ENCODE measurements at regions not wholly inside any gene's neighbourhood (a gene's known extent, or its start where the extent isn't known, plus 50 kb on each side); places are given as distances from the start of the nearest gene placed in this dataset.
"Not testable (repeated sequence)": the region's sequence is repeated elsewhere in the genome, so short reads cannot be mapped to it uniquely, and the experiment has no call there.

GRCh38 chr6:50571230-50571629, 142.1 kb upstream of the TFAP2D start:
- WGBS, 2 experiments: 92 to 100% methylated on average over 1 to 2 of the region's 2 CpGs
- not testable (repeated sequence) for H3K4me1 ChIP-seq (ENCODE audit: control insufficient read depth, insufficient read depth, low read length); H3K4me3 ChIP-seq (ENCODE audit: insufficient read depth, low read depth, low read length); H3K27me3 ChIP-seq (ENCODE audit: control insufficient read depth, insufficient read depth, low read length, poor library complexity, severe bottlenecking); H3K36me3 ChIP-seq (ENCODE audit: control insufficient read depth, insufficient read depth, low read length); H3K27ac ChIP-seq (ENCODE audit: insufficient read depth, low read depth, low read length, poor library complexity, severe bottlenecking); H3K9me3 ChIP-seq (ENCODE audit: control insufficient read depth, low read length)

- Histone ChIP-seq H3K4me1 (ENCODE audit: control insufficient read depth, insufficient read depth, low read length) (no peaks in the 10 kb centered on the region), H3K36me3 (ENCODE audit: control insufficient read depth, insufficient read depth, low read length) (no peaks in the 10 kb centered on the region), H3K4me3 (ENCODE audit: insufficient read depth, low read depth, low read length) (no peak overlapping the region), H3K9me3 (ENCODE audit: control insufficient read depth, low read length) (no peaks in the 10 kb centered on the region), H3K27me3 (ENCODE audit: control insufficient read depth, insufficient read depth, low read length, poor library complexity, severe bottlenecking) (no peaks in the 10 kb centered on the region), H3K27ac (ENCODE audit: insufficient read depth, low read depth, low read length, poor library complexity, severe bottlenecking) (no peak overlapping the region)
- 84 to 88% methylated on average over 13 to 14 of the region's 15 CpGs for WGBS, 2 experiments
Measured at GRCh38 chr6:50585441-50586330, 127.6 kb upstream of the TFAP2D start.

- Histone ChIP-seq H3K36me3 (ENCODE audit: control insufficient read depth, insufficient read depth, low read length) (no peaks in the 10 kb centered on the region), H3K27ac (ENCODE audit: insufficient read depth, low read depth, low read length, poor library complexity, severe bottlenecking) (no peak overlapping the region), H3K4me1 (ENCODE audit: control insufficient read depth, insufficient read depth, low read length) (no peaks in the 10 kb centered on the region), H3K9me3 (ENCODE audit: control insufficient read depth, low read length) (no peaks in the 10 kb centered on the region), H3K4me3 (ENCODE audit: insufficient read depth, low read depth, low read length) (no peak overlapping the region), H3K27me3 (ENCODE audit: control insufficient read depth, insufficient read depth, low read length, poor library complexity, severe bottlenecking) (no peaks in the 10 kb centered on the region)
- WGBS, 2 experiments: 88 to 89% methylated on average over 2 of the region's 2 CpGs
Measured at GRCh38 chr6:50586331-50586675, 127.0 kb upstream of the TFAP2D start.

GRCh38 chr6:50589751-50590470, 123.4 kb upstream of the TFAP2D start:
- Histone ChIP-seq H3K9me3 (ENCODE audit: control insufficient read depth, low read length) (no peaks in the 10 kb centered on the region), H3K4me3 (ENCODE audit: insufficient read depth, low read depth, low read length) (no peak overlapping the region), H3K4me1 (ENCODE audit: control insufficient read depth, insufficient read depth, low read length) (no peaks in the 10 kb centered on the region), H3K36me3 (ENCODE audit: control insufficient read depth, insufficient read depth, low read length) (no peaks in the 10 kb centered on the region), H3K27ac (ENCODE audit: insufficient read depth, low read depth, low read length, poor library complexity, severe bottlenecking) (no peak overlapping the region), H3K27me3 (ENCODE audit: control insufficient read depth, insufficient read depth, low read length, poor library complexity, severe bottlenecking) (no peaks in the 10 kb centered on the region)
- 93 to 94% methylated on average over 3 to 5 of the region's 5 CpGs for WGBS, 2 experiments

GRCh38 chr6:50591135-50591534, 122.2 kb upstream of the TFAP2D start:
- whole genome bisulfite sequencing, 2 experiments: 90 to 91% methylated on average over 4 of the region's 4 CpGs

GRCh38 chr6:50600280-50600679, 113.0 kb upstream of the TFAP2D start:
- Histone ChIP-seq H3K36me3 (ENCODE audit: control insufficient read depth, insufficient read depth, low read length) (no peaks in the 10 kb centered on the region), H3K27ac (ENCODE audit: insufficient read depth, low read depth, low read length, poor library complexity, severe bottlenecking) (no peak overlapping the region), H3K4me3 (ENCODE audit: insufficient read depth, low read depth, low read length) (no peak overlapping the region), H3K4me1 (ENCODE audit: control insufficient read depth, insufficient read depth, low read length) (no peaks in the 10 kb centered on the region), H3K9me3 (ENCODE audit: control insufficient read depth, low read length) (no peaks in the 10 kb centered on the region), H3K27me3 (ENCODE audit: control insufficient read depth, insufficient read depth, low read length, poor library complexity, severe bottlenecking) (no peaks in the 10 kb centered on the region)
- WGBS, 2 experiments: 91 to 93% methylated on average over 3 of the region's 3 CpGs

More at GRCh38 chr6:50591135-50591534, 122.2 kb upstream of the TFAP2D start:
- no peaks in the 10 kb centered on the region for H3K9me3 ChIP-seq (ENCODE audit: control insufficient read depth, low read length)
- no peaks in the 10 kb centered on the region for H3K27me3 ChIP-seq (ENCODE audit: control insufficient read depth, insufficient read depth, low read length, poor library complexity, severe bottlenecking)
- H3K27ac ChIP-seq (ENCODE audit: insufficient read depth, low read depth, low read length, poor library complexity, severe bottlenecking): no peak overlapping the region
- H3K4me3 ChIP-seq (ENCODE audit: insufficient read depth, low read depth, low read length): no peak overlapping the region
- no peaks in the 10 kb centered on the region for H3K36me3 ChIP-seq (ENCODE audit: control insufficient read depth, insufficient read depth, low read length)
- H3K4me1 ChIP-seq (ENCODE audit: control insufficient read depth, insufficient read depth, low read length): no peaks in the 10 kb centered on the region

- H3K27ac ChIP-seq (ENCODE audit: insufficient read depth, low read depth, low read length, poor library complexity, severe bottlenecking): no peak overlapping the region
- no peaks in the 10 kb centered on the region for H3K36me3 ChIP-seq (ENCODE audit: control insufficient read depth, insufficient read depth, low read length)
- no peak overlapping the region for H3K4me3 ChIP-seq (ENCODE audit: insufficient read depth, low read depth, low read length)
- H3K27me3 ChIP-seq (ENCODE audit: control insufficient read depth, insufficient read depth, low read length, poor library complexity, severe bottlenecking): no peaks in the 10 kb centered on the region
- WGBS, 2 experiments: 90 to 93% methylated on average over 2 of the region's 2 CpGs
- H3K9me3 ChIP-seq (ENCODE audit: control insufficient read depth, low read length): no peaks in the 10 kb centered on the region
- no peaks in the 10 kb centered on the region for H3K4me1 ChIP-seq (ENCODE audit: control insufficient read depth, insufficient read depth, low read length)
Measured at GRCh38 chr6:50602292-50602691, 111.0 kb upstream of the TFAP2D start.

- 88 to 93% methylated on average over 5 of the region's 5 CpGs for WGBS, 2 experiments
- Histone ChIP-seq H3K4me3 (ENCODE audit: insufficient read depth, low read depth, low read length) (no peak overlapping the region), H3K9me3 (ENCODE audit: control insufficient read depth, low read length) (no peaks in the 10 kb centered on the region), H3K36me3 (ENCODE audit: control insufficient read depth, insufficient read depth, low read length) (no peaks in the 10 kb centered on the region), H3K27me3 (ENCODE audit: control insufficient read depth, insufficient read depth, low read length, poor library complexity, severe bottlenecking) (no peaks in the 10 kb centered on the region), H3K27ac (ENCODE audit: insufficient read depth, low read depth, low read length, poor library complexity, severe bottlenecking) (no peak overlapping the region), H3K4me1 (ENCODE audit: control insufficient read depth, insufficient read depth, low read length) (no peaks in the 10 kb centered on the region)
Measured at GRCh38 chr6:50608421-50608820, 104.9 kb upstream of the TFAP2D start.

GRCh38 chr6:50610562-50610961, 102.8 kb upstream of the TFAP2D start:
- H3K4me3 ChIP-seq (ENCODE audit: insufficient read depth, low read depth, low read length): no peak overlapping the region
- 90 to 100% methylated on average over 2 of the region's 2 CpGs for WGBS, 2 experiments
- H3K27ac ChIP-seq (ENCODE audit: insufficient read depth, low read depth, low read length, poor library complexity, severe bottlenecking): no peak overlapping the region
- H3K36me3 ChIP-seq (ENCODE audit: control insufficient read depth, insufficient read depth, low read length): no peaks in the 10 kb centered on the region
- H3K27me3 ChIP-seq (ENCODE audit: control insufficient read depth, insufficient read depth, low read length, poor library complexity, severe bottlenecking): no peaks in the 10 kb centered on the region
- H3K9me3 ChIP-seq (ENCODE audit: control insufficient read depth, low read length): no peaks in the 10 kb centered on the region
- no peaks in the 10 kb centered on the region for H3K4me1 ChIP-seq (ENCODE audit: control insufficient read depth, insufficient read depth, low read length)

GRCh38 chr6:50635429-50635828, 77.9 kb upstream of the TFAP2D start:
- no peaks in the 10 kb centered on the region for H3K27me3 ChIP-seq (ENCODE audit: control insufficient read depth, insufficient read depth, low read length, poor library complexity, severe bottlenecking)
- no peaks in the 10 kb centered on the region for H3K36me3 ChIP-seq (ENCODE audit: control insufficient read depth, insufficient read depth, low read length)
- H3K27ac ChIP-seq (ENCODE audit: insufficient read depth, low read depth, low read length, poor library complexity, severe bottlenecking): no peak overlapping the region
- H3K4me1 ChIP-seq (ENCODE audit: control insufficient read depth, insufficient read depth, low read length): no peaks in the 10 kb centered on the region
- H3K9me3 ChIP-seq (ENCODE audit: control insufficient read depth, low read length): no peaks in the 10 kb centered on the region
- H3K4me3 ChIP-seq (ENCODE audit: insufficient read depth, low read depth, low read length): no peak overlapping the region
